ENCODE measurements at regions not wholly inside any gene's neighbourhood (a gene's known extent, or its start where the extent isn't known, plus 50 kb on each side); places are given as distances from the start of the nearest gene placed in this dataset.

DNA sequence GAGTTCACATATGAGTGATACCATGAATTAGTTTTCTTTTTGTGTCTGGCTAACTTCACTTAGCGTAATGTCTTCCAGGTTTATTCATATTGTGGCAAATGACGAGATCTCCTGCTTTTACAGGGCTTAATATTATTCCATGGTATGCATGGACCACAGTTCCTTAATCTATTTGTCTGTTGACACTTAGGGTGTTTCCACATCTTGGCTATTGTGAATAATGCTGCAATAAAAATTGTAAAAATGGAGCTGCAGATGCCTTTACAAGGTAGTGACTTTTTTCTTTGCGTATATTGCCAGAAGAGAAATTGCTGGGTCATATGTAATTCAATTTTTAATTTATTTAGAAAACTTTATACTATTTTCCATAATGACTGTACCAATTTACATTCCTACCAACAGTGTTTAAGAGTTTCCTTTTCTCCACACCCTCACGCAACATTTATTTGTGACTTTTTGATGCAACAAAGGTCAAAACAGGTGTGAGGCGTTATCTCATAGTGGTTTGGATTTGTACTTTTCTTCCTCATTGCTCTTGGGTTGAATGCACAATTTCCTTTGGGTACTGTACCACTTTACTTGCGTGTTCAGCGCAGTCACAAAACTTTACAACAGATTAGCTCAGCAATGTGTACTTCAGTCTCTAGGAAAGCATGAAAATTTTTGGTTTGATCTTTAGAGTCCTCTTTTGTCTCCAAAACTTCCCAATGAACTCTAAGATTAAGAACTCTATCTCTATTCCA lies 240.8 kb downstream of the PPARGC1A start:
- Mint-ChIP-seq H3K9me3 (no peaks in the 10 kb centered on the region), H3K27me3 (no peaks in the 10 kb centered on the region), H3K36me3 (ENCODE audit: low read depth) (no peaks in the 10 kb centered on the region), H3K27ac (no peak overlapping the region), H3K4me3 (no peak overlapping the region), H3K4me1 (ENCODE audit: low read depth) (no peaks in the 10 kb centered on the region)
- peaks cover 0 to 9% of the 10 kb centered on the region in 2 experiments for H3K9me3 ChIP-seq (ENCODE audit: control insufficient read depth in 1 of 2, insufficient read depth in 1 of 2, low read length in 2 of 2)
- H3K4me1 ChIP-seq (ENCODE audit: insufficient read depth, low read length): no peaks in the 10 kb centered on the region
- ChIA-PET POLR2A (no interaction called here), CTCF (no interaction called here)
- H3K4me3 ChIP-seq (ENCODE audit: low read length): no peak overlapping the region
- no peaks in the 10 kb centered on the region for H3K36me3 ChIP-seq (ENCODE audit: insufficient read depth, low read length)
- H3K27me3 ChIP-seq (ENCODE audit: control insufficient read depth in 1 of 2, insufficient read depth in 2 of 2, low read length in 2 of 2): no peaks in the 10 kb centered on the region
- TF ChIP-seq, protein P1, sequence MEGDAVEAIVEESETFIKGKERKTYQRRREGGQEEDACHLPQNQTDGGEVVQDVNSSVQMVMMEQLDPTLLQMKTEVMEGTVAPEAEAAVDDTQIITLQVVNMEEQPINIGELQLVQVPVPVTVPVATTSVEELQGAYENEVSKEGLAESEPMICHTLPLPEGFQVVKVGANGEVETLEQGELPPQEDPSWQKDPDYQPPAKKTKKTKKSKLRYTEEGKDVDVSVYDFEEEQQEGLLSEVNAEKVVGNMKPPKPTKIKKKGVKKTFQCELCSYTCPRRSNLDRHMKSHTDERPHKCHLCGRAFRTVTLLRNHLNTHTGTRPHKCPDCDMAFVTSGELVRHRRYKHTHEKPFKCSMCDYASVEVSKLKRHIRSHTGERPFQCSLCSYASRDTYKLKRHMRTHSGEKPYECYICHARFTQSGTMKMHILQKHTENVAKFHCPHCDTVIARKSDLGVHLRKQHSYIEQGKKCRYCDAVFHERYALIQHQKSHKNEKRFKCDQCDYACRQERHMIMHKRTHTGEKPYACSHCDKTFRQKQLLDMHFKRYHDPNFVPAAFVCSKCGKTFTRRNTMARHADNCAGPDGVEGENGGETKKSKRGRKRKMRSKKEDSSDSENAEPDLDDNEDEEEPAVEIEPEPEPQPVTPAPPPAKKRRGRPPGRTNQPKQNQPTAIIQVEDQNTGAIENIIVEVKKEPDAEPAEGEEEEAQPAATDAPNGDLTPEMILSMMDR (IDR thresholded peaks at IDR 0.05): no peak
- no peak overlapping the region for H3K27ac ChIP-seq (ENCODE audit: low read depth in 1 of 2, low read length in 2 of 2)
- intact Hi-C loops (cut with DNase I, micrococcal nuclease): no loop called here
- no peak for ATAC-seq (ENCODE audit: poor library complexity)
- DNase-seq: no peak

DNA sequence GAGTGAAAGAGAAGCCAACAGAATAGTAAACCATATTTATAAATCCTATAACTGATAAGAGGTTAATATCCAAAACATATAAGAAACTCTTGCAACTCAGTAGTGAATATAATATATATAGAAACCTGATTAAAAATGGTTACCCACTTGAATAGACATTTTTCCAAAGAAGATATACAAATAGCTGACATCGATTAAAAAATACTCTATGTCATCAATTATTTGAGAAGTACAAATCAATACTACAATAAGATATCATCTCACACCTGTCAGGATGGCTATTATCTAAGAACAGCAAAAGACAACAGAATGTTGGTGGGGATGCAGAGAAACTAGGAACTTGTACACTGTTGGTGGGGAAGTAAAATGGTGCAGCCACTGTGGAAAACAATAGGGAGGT lies 254.4 kb downstream of the PPARGC1A start:
- no peak for DNase-seq
- no peaks in the 10 kb centered on the region for H3K9me3 ChIP-seq (ENCODE audit: control insufficient read depth in 1 of 2, insufficient read depth in 1 of 2, low read length in 2 of 2)
- CTCF ChIA-PET: no interaction called here
- H3K27ac ChIP-seq (ENCODE audit: low read depth in 1 of 2, low read length in 2 of 2): no peak overlapping the region
- Mint-ChIP-seq H3K27ac (no peak overlapping the region), H3K27me3 (no peaks in the 10 kb centered on the region), H3K4me3 (no peak overlapping the region), H3K4me1 (ENCODE audit: low read depth) (no peaks in the 10 kb centered on the region), H3K9me3 (peaks cover 2% of the 10 kb centered on the region), H3K36me3 (ENCODE audit: low read depth) (no peaks in the 10 kb centered on the region)
- TF ChIP-seq, protein P1 (IDR thresholded peaks at IDR 0.05): no peak
- POLR2A ChIA-PET: no interaction called here
- no peaks in the 10 kb centered on the region for H3K4me1 ChIP-seq (ENCODE audit: insufficient read depth, low read length)
- H3K27me3 ChIP-seq (ENCODE audit: control insufficient read depth in 1 of 2, insufficient read depth in 2 of 2, low read length in 2 of 2): no peaks in the 10 kb centered on the region
- no peak for ATAC-seq (ENCODE audit: poor library complexity)
- H3K4me3 ChIP-seq (ENCODE audit: low read length): no peak overlapping the region
- no peaks in the 10 kb centered on the region for H3K36me3 ChIP-seq (ENCODE audit: insufficient read depth, low read length)
- intact Hi-C loops (cut with DNase I, micrococcal nuclease): no loop called here

DNA sequence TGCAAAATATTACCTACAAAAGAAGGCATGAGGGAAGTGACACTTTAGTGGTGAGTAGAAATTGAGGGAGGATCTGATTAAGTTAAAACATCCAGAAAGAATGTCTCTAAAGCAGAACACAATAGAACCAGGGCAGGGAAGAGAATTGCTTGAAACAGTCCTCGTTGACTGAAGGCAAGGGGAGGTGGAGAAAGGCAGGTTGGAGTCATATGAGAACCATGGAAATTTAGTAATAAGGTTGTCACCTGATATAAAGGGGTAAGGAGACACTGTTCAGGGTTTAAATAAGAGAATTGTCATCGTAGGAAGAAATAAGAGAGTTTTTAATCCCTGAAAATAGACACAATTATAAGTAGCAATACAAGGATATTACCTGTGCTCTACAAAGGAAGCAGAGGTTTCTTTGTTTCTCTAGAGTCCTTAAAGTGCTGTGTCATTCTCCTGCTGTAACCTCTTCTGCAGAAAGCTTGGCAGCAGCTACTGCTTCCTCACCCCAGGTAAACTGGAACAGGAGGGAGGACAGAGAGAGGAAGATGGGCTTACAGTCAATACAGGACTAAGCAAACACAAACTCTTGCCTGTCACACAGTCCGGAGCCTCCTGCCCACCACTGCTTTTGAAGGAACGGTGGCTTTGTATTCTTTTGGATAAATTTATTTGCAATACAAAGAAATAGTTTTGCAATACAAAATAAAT lies 258.4 kb downstream of the PPARGC1A start:
- H3K27ac Mint-ChIP-seq: no peak overlapping the region
- Histone ChIP-seq H3K27me3 (ENCODE audit: control insufficient read depth in 1 of 2, insufficient read depth in 2 of 2, low read length in 2 of 2) (no peaks in the 10 kb centered on the region), H3K4me1 (ENCODE audit: insufficient read depth, low read length) (no peaks in the 10 kb centered on the region), H3K27ac (ENCODE audit: low read depth in 1 of 2, low read length in 2 of 2) (no peak overlapping the region), H3K4me3 (ENCODE audit: low read length) (no peak overlapping the region), H3K9me3 (ENCODE audit: control insufficient read depth in 1 of 2, insufficient read depth in 1 of 2, low read length in 2 of 2) (no peaks in the 10 kb centered on the region), H3K36me3 (ENCODE audit: insufficient read depth, low read length) (no peaks in the 10 kb centered on the region)
- DNase-seq (no peak), ATAC-seq (ENCODE audit: poor library complexity) (no peak)
- no peaks in the 10 kb centered on the region for H3K4me1 Mint-ChIP-seq (ENCODE audit: low read depth)
- ChIA-PET CTCF (no interaction called here), POLR2A (no interaction called here)
- no peak overlapping the region for H3K4me3 Mint-ChIP-seq
- intact Hi-C loops (cut with DNase I, micrococcal nuclease): no loop called here
- H3K36me3 Mint-ChIP-seq (ENCODE audit: low read depth): no peaks in the 10 kb centered on the region
- TF ChIP-seq, protein P1 (IDR thresholded peaks at IDR 0.05): no peak
- H3K9me3 Mint-ChIP-seq: peaks cover 1% of the 10 kb centered on the region
- H3K27me3 Mint-ChIP-seq: no peaks in the 10 kb centered on the region

Data from CD4-positive, alpha-beta T cell (primary cell).